ENCODE measurements at regions not wholly inside any gene's neighbourhood (a gene's known extent, or its start where the extent isn't known, plus 50 kb on each side); places are given as distances from the start of the nearest gene placed in this dataset.

DNA sequence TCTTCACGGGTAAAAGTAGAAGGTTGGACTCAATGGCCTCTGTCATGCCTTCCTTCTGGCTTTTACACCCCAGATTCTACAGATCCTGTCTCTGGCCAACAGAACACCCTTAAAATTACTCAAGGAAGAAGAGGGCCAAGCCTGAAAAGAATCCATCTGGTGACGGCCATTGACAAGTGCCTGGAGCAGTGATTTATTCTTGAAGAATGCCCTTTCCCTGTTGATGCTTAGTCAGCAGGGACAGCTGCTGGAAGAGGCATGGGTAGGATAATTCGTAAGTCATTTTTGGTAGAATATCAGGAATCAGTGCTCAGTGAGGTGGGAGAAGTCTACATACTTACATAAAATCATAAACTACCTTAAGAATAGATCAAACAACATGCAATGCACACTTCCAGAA, 397.9 kb downstream of the SAMD5 start:
- TF ChIP-seq, protein P1, sequence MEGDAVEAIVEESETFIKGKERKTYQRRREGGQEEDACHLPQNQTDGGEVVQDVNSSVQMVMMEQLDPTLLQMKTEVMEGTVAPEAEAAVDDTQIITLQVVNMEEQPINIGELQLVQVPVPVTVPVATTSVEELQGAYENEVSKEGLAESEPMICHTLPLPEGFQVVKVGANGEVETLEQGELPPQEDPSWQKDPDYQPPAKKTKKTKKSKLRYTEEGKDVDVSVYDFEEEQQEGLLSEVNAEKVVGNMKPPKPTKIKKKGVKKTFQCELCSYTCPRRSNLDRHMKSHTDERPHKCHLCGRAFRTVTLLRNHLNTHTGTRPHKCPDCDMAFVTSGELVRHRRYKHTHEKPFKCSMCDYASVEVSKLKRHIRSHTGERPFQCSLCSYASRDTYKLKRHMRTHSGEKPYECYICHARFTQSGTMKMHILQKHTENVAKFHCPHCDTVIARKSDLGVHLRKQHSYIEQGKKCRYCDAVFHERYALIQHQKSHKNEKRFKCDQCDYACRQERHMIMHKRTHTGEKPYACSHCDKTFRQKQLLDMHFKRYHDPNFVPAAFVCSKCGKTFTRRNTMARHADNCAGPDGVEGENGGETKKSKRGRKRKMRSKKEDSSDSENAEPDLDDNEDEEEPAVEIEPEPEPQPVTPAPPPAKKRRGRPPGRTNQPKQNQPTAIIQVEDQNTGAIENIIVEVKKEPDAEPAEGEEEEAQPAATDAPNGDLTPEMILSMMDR (IDR thresholded peaks at IDR 0.05): no peak
- TF ChIP-seq, protein P2, sequence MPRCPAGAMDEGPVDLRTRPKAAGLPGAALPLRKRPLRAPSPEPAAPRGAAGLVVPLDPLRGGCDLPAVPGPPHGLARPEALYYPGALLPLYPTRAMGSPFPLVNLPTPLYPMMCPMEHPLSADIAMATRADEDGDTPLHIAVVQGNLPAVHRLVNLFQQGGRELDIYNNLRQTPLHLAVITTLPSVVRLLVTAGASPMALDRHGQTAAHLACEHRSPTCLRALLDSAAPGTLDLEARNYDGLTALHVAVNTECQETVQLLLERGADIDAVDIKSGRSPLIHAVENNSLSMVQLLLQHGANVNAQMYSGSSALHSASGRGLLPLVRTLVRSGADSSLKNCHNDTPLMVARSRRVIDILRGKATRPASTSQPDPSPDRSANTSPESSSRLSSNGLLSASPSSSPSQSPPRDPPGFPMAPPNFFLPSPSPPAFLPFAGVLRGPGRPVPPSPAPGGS (IDR thresholded peaks at IDR 0.05): no peak
- TF ChIP-seq RCOR1 (IDR thresholded peaks at IDR 0.05; ENCODE audit: low read depth, low read length): no peak
- TF ChIP-seq EP300 (IDR thresholded peaks at IDR 0.05): no peak
- no peak for TF ChIP-seq CHD2 (IDR thresholded peaks at IDR 0.05; ENCODE audit: low read length, partially characterized antibody)
- no peak for TF ChIP-seq POLR2A (IDR thresholded peaks at IDR 0.05; ENCODE audit: low read length)
